GM10248 (cell line): ENCODE measurements at regions not wholly inside any gene's neighbourhood (a gene's known extent, or its start where the extent isn't known, plus 50 kb on each side); places are given as distances from the start of the nearest gene placed in this dataset.
A peak's percentile ranks its signal among the peaks of the same experiment; 100 is the strongest.
"Not testable (repeated sequence)": the region's sequence is repeated elsewhere in the genome, so short reads cannot be mapped to it uniquely, and the experiment has no call there.

Experiments
- CTCF ChIA-PET: fragments of 300-600 bp; sonication (Branson Sonifier 250); formaldehyde crosslinking; extraction: SDS; loops from one replicate; lab custom pipeline; 2021; ENCODE audit warnings: antibody characterized with exemption; lab: Yijun Ruan, JAX
- POLR2A ChIA-PET: fragments of 350-650 bp; sonication (Branson Sonifier 250); formaldehyde crosslinking; extraction: SDS; loops from one replicate; lab custom pipeline; 2020; ENCODE audit warnings: antibody characterized with exemption; lab: Yijun Ruan, JAX
- DNase-seq: peaks from one replicate; pipeline ENCODE4 v3.0.0; 2012; ENCODE audit errors: extremely low spot score

- POLR2A ChIA-PET, CTCF ChIA-PET, DNase-seq: not testable (repeated sequence)
Measured at GRCh38 chr5:176018598-176018997, 50.5 kb upstream of the THOC3 start.

- DNase-seq, CTCF ChIA-PET, POLR2A ChIA-PET: not testable (repeated sequence)
Measured at GRCh38 chr5:176020852-176021251, 52.7 kb upstream of the THOC3 start.

GRCh38 chr5:176023535-176023934, 55.4 kb upstream of the THOC3 start:
- DNase-seq, POLR2A ChIA-PET, CTCF ChIA-PET: not testable (repeated sequence)

GRCh38 chr5:176029445-176029844, 61.3 kb upstream of the THOC3 start:
- POLR2A ChIA-PET, DNase-seq, CTCF ChIA-PET: not testable (repeated sequence)

- POLR2A ChIA-PET, CTCF ChIA-PET, DNase-seq: not testable (repeated sequence)
Measured at GRCh38 chr5:176030361-176031117, 62.4 kb upstream of the THOC3 start.

- CTCF ChIA-PET, POLR2A ChIA-PET, DNase-seq: not testable (repeated sequence)
Measured at GRCh38 chr5:176031118-176031510, 63.0 kb upstream of the THOC3 start.

- DNase-seq, POLR2A ChIA-PET, CTCF ChIA-PET: not testable (repeated sequence)
Measured at GRCh38 chr5:176033186-176033585, 65.1 kb upstream of the THOC3 start.

- CTCF ChIA-PET, DNase-seq, POLR2A ChIA-PET: not testable (repeated sequence)
Measured at GRCh38 chr5:176034407-176035200, 66.5 kb upstream of the THOC3 start.

GRCh38 chr5:176035201-176035530, 67.1 kb upstream of the THOC3 start:
- DNase-seq, POLR2A ChIA-PET, CTCF ChIA-PET: not testable (repeated sequence)

GRCh38 chr5:176035816-176036308, 67.7 kb upstream of the THOC3 start:
- POLR2A ChIA-PET, CTCF ChIA-PET: not testable (repeated sequence)
- peak; percentile 3 for DNase-seq

- POLR2A ChIA-PET, CTCF ChIA-PET, DNase-seq: not testable (repeated sequence)
Measured at GRCh38 chr5:176036391-176036790, 68.3 kb upstream of the THOC3 start.

GRCh38 chr5:176037190-176037589, 69.1 kb upstream of the THOC3 start:
- POLR2A ChIA-PET, CTCF ChIA-PET, DNase-seq: not testable (repeated sequence)

GRCh38 chr5:176040105-176040801, 72.1 kb upstream of the THOC3 start:
- POLR2A ChIA-PET, CTCF ChIA-PET, DNase-seq: not testable (repeated sequence)

GRCh38 chr5:176041248-176041994, 73.3 kb upstream of the THOC3 start:
- POLR2A ChIA-PET, DNase-seq, CTCF ChIA-PET: not testable (repeated sequence)

GRCh38 chr5:176042020-176042658, 74.0 kb upstream of the THOC3 start:
- POLR2A ChIA-PET, DNase-seq, CTCF ChIA-PET: not testable (repeated sequence)

GRCh38 chr5:176043252-176043829, 75.2 kb upstream of the THOC3 start:
- POLR2A ChIA-PET, DNase-seq, CTCF ChIA-PET: not testable (repeated sequence)

GRCh38 chr5:176043986-176044385, 75.9 kb upstream of the THOC3 start:
- DNase-seq, CTCF ChIA-PET, POLR2A ChIA-PET: not testable (repeated sequence)
